GM21528 (cell line): ENCODE measurements at regions not wholly inside any gene's neighbourhood (a gene's known extent, or its start where the extent isn't known, plus 50 kb on each side); places are given as distances from the start of the nearest gene placed in this dataset.

ENCODE experiments used
- ATAC-seq: cut with Tn5 transposase; IDR thresholded peaks from one replicate; pipeline ENCODE4 v1.9.1; 2021; ENCODE audit warnings: mild to moderate bottlenecking, moderate library complexity; ENCODE audit not compliant: unreplicated experiment, low FRiP score

DNA sequence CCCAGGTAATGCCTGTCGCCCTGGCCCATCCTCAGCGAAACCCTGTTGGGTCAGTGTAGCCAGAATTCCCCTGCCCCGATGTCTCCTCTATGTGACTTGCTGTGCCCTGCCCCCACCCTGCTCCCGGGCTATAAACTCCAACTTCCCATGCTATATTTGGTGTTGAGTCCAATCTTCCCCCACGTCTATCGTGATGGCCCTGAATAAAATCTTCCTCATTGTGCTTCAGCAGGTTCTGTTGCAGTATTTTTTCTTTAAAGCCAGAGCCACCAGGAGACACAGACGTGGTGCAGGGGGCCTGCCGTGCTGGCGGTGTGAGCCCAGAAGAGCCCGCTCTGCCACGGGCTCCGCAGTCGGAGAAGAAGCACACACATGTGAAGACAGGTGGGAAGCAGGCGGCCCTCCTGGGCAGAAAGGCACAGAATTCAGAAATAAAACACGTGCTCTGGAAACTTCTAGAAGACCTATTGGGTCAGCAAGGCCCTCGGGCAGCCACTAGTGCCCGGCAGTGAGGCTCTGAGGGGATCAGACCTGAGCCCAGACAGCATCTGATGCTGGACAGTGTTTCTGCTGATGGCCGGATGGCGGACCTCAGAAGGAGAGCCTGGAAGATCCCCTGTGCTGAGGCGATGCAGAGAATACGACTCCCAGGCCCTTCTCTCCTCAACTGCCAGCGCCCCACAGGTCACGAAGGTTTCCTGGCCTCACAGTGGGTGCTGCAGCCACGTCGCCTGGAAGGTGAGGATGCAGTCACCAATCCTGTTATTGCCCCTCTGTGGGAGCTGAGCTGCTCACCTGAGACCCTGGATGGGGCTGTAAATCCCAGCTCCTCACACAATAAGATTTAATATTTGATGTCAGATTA is 501.9 kb downstream of the BRD1 start:
- no peak for ATAC-seq

DNA sequence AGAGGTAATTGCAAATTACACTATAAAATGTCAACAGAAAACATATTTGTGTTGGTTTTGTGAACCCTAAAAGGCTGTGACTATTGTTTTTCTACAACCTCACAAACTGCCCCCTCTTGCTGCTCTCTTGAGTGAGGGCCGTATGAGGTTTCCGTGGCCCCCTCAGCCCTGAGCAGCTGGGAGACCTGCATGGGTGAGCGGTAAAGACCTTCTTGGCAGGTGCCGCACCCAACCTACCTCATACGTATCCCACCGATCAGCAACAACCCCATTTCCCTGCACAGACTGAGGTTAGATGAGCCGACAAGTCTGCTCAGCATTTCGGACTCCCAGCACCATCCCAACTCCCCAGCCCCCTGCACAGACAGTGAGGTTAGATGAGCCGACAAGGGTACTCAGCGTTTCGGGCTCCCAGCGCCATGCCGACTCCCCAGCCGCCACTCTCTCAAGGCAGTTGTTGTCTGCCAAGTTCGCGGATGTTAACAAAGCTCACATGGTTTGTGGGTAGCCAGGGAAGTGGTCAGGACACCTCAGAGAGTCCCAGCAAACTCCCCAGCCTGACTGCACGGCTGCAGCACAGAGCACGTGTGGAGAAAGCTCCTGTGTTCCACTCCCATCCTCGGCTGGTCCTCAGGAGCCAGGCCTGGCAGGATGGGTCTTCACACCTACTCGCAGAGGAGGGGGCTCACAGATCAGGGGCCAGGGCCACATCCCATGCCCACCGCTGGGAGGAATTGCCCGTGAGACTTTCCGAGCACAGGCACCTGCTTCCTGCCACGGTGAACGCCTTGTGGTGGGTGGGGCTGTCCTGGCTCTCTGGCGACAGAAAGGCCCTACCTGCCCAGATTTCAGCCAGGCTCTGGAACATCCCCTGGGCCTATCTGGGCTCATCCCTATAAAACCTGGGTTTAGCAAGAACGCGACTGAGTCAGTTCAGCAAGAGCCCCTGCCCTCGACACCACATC is 502.9 kb downstream of the BRD1 start:
- no peak for ATAC-seq

DNA sequence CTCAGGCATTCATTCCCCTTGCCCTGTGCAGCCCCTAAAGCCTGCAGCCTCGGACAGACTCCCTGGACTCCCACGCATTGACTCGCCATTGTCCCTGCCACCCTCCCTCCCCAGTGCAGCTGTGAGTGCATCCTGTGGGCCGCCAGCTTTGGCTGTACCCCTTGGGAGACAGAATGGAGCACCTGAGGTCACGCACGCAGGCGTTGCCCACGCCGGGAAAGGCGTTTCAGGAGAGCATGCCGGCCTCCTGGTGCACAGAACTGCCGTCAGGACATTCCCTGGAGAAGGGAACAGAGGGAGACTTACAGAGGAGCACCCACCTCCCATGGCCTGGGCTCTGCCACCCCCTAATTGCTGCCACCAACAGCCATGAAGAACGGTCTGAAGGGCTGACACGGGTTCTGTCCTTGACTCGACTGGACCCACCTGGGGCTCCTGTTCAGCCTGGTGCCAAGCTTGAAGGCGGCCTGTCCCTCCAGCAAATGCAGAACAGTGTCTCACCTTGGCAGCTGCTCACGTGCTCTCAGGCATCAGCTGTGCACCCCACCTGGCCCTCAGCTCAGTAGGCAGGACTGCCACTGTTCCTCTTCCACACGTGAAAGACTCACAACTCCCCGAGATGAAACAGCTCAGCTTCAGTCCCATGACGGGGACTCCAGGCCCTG is 503.8 kb downstream of the BRD1 start:
- no peak for ATAC-seq

DNA sequence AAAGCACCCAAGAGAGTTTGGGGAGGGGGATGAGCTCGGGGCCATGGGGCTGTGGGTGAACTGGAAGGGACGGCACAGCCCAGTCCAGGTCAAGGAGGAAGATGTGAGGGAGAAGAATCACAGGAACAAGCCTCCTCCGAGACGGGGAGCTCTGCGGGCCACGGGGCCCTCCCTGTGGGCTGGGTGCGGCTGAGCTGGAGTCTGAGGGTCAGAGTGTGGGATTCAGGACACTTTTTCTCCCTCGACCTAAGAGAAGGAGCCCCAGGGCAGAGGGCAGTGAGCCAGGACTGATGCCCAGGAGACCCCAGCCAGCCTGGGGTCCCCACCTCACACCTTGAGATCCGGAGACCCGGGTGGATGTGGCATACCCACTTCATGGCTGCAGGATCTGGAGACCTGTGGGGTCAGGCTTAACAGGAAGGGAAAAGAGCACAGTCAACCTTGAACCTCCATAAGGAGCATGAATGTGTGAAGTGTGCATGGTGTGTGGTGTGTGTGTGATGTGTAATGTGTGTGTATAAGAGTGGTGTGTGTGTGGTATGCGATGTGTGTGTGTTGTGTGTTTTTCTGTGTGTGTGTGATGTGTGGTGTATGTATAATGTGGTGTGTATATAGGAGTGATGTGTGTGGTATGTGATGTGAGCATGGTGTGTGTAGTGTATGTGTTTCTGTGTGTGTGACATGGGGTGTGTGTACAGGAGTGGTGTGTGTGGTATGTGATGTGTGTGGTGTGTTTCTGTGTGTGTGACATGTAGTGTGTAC is 504.6 kb downstream of the BRD1 start:
- ATAC-seq, result no peak

DNA sequence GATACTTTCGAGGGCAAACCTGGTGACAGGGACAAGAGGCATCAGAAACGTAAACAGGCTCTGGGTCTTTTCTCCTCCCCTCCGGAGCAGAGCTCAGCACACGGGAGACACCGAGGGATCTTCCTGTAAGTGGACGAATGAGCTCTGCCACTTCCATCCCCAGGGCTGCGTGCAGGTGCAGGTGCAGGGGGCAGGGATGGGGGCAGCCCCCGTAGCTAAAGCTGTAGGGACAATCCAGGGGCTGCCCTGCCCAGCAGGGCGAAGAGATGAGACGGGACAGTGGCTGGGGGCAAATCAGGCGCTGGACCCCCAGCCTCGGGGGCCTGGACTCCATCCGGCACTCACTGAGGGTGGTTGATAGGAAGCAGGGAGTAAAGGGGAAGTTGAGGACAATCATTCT is 505.4 kb downstream of the BRD1 start:
- ATAC-seq, result no peak

DNA sequence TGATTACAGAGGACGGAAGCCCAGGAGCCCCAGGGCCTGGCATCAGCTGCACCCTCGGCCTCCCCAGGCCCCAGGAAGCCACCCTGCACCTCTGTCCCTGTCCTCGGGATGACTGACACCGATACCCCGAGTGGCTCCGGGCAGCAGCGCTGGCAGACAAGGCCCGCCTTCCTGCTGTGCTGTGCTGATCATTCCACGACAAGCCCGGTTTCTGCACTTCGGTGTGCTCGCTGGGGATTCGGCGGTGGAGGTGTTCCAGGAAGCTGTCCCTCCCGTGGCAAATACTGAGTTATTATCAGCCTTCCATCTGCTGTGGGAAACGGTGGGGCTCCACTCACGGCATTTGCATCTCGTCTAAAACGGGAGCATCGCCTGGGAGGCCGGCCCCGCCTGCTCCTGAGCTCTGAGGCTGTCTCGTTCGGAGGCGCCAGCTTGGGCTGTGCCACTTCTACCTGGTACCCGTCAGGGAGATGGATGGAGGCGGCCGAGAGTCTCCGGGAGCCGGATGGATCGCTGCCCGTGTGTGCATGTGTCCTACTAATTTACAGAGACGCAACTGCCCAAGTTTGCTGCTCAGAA is 506.1 kb downstream of the BRD1 start:
- no peak for ATAC-seq

DNA sequence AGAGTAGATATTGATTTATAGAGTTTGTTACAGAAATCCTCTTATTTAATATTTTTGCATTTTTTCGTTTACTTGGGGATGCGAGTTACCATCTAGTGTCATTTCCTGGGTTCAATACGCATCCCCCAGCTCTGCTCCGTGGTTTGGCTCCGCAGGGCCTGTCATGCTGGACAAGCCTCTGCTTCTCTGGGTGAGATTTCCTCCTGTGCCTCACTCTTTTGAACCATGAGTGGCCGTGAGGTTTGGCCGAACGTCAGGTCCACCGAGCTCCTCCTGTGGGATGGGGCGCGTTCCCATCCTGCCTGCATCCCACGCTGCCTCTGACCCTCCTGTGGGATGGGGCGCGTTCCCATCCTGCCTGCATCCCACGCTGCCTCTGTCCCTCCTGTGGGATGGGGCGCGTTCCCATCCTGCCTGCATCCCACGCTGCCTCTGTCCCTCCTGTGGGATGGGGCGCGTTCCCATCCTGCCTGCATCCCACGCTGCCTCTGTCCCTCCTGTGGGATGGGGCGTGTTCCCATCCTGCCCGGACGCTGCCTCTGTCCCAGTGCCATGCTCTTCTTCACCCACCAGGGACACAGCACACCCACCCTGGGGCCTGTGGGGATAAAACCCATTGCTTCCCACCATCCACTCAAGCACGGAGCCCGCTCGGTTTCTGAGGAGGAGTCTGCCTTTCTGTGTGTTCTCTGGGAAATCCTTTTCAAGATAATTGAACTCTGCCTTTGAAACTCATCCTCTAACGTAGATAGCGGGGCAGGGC is 506.8 kb downstream of the BRD1 start:
- ATAC-seq, result no peak

DNA sequence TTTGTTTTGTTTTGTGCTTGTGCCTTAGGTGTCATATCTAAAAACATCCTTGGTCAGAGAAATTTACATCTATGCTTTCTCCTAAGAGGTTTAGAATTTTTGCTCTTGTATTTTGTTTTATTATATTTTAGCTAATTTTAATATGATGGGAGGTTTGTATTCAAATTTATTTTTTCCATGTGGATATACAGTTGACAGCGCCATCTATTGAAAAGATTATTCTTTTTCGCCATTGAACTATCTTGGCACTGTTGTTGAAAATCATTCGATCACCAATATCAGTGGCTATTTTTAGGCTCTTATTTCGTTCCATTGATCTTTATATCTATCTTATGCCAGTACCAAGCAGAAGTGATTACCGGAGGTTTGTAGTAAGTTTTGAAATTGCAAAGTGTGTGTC is 510.3 kb downstream of the BRD1 start:
- no peak for ATAC-seq

DNA sequence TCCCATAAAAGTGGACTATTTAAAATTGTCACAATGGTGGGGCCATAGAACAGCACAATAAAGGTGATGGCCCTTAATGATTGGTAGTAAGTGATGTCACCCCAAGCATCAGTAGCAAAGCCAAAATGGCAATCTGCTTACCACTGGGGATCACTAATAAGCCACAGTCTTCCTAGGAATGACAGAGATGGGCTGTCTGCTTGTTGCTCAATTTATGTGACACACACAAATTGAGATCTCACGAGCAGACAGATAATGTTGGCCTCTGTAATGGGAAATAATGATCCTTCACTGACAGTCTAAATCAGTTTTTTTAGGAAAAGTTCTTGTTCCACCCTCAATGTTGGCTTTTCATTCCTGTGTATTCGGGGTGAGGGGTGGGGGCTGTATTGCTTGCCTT is 515.1 kb downstream of the BRD1 start:
- ATAC-seq, result no peak

DNA sequence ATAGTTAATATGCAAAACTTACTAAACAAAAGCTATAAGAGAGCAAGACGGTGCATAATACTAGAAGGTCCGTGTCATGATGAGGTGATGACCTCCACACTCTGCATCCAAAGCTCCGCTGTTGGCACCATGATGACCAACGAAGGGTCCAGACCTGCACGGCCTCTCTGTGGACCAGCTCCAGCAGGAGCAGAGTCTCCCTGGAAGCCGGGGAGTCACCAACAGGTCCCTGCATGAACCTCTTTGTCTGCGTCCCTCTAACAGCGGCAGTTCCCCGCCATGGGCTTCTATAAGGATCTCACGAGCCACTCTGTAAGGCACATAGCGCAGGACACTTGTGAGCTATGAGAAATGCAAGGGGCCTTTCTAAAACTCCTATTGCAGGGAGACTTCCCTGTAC is 517.3 kb downstream of the BRD1 start:
- ATAC-seq, result no peak

DNA sequence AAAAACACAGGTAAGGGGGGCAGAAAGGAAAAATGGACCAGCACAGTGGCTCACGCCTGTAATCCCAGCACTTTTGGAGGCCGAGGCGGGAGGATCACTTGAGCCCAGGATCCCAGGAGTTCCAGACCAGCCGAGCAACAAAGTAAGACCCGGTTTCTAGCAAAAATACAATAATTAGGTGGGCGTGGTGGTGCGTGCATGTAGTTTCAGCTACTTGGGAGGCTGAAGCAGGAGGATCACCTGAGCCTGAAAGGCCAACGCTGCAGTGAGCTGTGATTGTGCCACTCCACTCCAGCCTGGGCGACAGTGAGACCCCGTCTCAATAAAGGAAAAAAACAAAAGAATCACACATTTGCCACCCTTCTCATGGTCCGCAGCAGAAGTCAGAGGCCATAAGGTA is 519.4 kb downstream of the BRD1 start:
- ATAC-seq, result no peak

DNA sequence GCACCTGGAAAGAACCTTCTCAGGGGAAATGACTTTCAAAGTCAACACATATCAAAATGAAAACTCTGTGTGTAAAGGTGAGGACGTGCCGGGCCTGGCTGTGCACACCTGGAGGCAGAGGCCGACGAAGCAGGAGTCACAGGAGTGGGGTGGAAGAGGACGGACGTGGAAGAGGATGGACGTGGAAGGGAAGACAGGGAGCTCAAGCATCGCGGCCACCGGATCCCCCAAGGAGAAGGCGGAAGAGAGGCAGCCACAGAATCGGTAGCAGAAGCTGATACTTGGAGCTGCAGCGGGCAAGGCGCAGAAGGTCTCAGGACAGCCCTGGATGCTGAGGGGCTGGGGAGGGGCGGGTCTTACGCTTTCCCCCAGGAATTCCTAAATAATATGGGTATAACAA is 519.8 kb downstream of the BRD1 start:
- no peak for ATAC-seq

DNA sequence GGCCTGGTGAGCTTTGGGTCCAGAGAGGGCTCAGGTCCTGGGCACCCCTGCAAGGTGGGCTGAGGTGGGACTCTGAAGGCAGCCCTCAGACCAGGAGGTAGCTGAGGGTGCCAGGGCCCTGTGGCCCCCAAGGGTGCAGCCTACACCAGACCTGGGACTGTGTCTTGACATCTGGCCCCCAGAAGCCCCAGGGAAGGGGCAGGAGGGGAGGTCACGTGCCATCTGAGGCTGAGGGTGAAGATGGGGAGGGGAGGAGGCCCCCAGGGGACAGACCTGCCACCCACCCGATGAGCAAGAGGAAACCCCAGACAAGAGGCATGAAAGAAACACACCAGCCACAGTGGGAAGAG is 520.2 kb downstream of the BRD1 start:
- ATAC-seq, result no peak

DNA sequence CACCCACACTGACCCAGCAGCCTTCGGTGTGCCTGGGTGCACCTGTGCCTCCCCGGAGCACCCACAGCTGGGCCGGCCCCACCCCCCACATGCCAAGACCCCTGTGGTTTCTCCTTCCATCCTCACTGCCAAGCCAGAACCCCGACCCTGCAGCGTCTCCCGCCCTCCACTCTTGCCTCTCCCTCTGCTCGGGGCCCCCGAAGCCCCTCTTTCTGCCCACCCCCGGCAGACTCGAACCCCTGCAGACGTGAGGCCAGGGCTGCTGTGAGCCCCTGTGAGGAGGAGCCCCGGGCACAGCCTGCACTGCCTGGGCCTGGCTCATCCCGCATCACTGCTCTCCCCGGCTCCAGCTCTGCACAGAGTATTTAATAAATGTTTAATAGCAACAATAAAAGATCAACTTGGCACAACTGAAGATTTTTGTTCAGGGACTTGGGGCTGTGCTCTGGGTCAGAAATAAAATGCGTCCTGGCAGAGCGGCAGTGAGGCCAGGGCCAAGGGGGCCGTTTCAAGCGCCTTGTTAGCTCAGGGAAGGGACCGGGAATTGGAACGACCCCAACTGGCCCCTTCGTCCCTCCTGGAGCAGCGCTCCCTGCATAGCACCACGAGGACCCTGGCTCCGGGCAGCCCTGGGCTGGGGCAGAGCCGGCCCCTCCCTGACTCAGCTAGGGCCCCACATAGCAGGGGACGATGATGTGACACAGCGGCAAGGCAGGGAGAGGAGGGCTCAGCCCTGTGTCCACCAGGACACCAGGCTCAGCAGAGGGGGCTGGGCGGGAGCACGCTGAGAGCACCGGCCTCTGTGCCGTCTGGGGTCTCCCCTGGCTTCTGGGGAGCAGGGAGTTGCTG is 520.8 kb downstream of the BRD1 start:
- no peak for ATAC-seq

DNA sequence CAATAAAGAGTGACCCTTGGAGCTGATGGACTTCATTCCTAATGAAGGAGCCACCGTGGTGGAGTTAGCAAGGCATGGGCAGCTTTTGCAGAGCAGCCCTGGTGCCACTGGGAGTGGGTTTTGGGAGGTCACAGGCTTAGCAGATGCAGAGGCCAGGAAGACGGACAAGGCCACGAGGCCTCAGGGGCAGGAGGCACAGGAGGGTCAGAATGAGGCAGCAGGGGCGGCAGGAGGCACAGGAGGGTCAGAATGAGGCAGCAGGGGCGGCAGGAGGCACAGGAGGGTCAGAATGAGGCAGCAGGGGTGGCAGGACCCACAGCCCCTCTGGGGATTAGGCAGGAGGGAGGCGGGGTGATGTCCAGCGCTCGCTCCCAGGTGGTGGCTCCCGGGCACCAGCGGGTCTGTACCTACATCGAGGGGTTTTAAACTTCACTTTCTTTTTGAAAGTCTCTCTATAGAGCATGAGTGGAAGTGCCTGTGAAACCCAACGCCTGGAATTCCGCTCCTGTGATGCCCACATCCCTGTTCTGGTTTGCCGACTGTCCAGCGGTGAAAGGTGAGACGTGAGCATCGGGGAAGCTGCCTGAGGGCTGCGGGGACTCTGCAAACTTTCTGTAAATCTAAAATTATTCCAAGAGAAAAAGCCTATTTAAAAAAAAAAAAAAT is 521.6 kb downstream of the BRD1 start:
- no peak for ATAC-seq

DNA sequence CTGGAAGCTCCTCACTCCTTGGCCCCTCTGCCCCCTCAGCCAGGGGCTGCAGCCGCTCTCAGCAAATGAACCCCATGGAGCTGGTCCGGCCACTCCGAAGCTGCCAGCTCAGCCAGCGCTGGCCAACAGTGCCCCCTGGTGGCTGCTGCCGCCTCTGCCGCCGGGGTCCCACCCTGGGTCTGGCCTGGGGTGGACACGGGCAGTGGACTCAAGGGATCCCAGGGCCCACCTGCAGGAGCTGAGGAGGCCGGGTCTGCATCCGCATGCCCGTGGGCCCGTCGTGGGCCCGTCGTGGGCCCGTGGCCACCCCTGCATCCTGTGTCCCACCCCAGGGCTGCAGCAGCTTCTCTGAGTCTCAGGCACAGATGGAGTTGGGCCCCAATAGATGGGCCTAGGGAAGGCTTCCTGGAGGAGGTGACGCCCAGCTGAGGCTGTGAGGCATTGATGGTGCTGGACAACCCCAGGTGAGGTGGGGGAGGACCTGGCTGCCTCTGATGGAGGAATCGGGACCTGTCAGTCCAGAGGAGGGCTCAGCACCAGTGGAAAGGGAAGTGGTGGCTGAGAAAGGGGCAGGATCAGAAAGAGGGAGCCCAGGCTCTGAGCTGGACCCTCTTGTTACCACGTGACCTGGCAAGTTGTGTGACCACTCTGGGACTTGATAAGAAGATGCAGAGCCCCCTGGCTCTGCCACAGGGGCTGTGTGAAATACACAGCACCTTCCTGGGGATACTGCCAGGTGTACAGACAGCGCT is 522.3 kb downstream of the BRD1 start:
- ATAC-seq, result no peak

DNA sequence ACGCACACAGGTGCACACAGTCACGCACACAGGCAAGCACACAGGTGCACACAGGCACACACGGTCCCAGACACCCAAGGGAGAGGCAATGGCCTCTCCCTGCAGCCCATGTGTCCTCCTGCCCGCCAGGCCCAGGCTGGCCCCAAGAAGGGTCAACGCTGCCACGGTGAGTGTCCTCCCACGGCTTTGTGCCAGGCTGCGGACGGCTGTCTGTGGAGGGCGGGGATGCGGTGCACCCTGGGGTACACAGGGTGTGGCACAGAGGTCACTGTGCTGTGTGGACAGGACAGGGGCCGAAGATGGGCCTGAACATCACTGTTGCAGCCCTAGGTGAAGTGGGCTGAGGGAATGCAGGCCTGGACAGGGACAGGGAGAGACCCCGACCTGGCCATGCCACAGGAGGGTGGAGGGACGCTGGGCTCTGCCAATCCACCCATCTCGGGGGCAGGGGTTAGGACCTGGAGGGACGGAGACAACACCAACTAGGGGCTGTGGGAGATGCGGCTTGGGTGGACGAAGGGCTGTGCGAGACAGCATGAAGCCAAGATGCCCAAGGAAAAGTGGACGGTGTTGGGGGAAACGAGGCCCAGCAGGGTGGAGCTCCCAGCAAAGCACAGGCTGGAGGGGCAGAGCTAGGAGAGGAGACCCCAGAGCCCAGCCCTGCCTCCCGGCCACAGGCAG is 523.8 kb downstream of the BRD1 start:
- no peak for ATAC-seq
